HG03378 (cell line): ENCODE measurements at regions not wholly inside any gene's neighbourhood (a gene's known extent, or its start where the extent isn't known, plus 50 kb on each side); places are given as distances from the start of the nearest gene placed in this dataset.

ENCODE experiments used
- ATAC-seq: cut with Tn5 transposase; IDR thresholded peaks from one replicate; pipeline ENCODE4 v1.9.1; 2021; ENCODE audit warnings: mild to moderate bottlenecking, moderate library complexity; ENCODE audit not compliant: unreplicated experiment

- no peak for ATAC-seq
Observed at GRCh38 chr20:19923762-19924161, 93.4 kb upstream of the NAA20 start.

- ATAC-seq: no peak
Observed at GRCh38 chr20:19924255-19924654, 92.9 kb upstream of the NAA20 start.

- ATAC-seq: no peak
Observed at GRCh38 chr20:19926591-19926990, 90.6 kb upstream of the NAA20 start.

GRCh38 chr20:19928328-19929011 lies 88.7 kb upstream of the NAA20 start:
- ATAC-seq: no peak

- ATAC-seq: no peak
Observed at GRCh38 chr20:19929012-19929360, 88.2 kb upstream of the NAA20 start.

- ATAC-seq: no peak
Observed at GRCh38 chr20:19929481-19930145, 87.5 kb upstream of the NAA20 start.

GRCh38 chr20:19930426-19930825 lies 86.7 kb upstream of the NAA20 start:
- no peak for ATAC-seq

GRCh38 chr20:19932170-19932667 lies 84.9 kb upstream of the NAA20 start:
- ATAC-seq: no peak

GRCh38 chr20:19934792-19935491 lies 82.2 kb upstream of the NAA20 start:
- no peak for ATAC-seq

- ATAC-seq: no peak
Observed at GRCh38 chr20:19935842-19936241, 81.3 kb upstream of the NAA20 start.

- ATAC-seq: no peak
Observed at GRCh38 chr20:19936466-19937200, 80.5 kb upstream of the NAA20 start.

- ATAC-seq: peak; percentile 17
Observed at GRCh38 chr20:19937218-19937617, 79.9 kb upstream of the NAA20 start.

- ATAC-seq: peak; percentile 71
Observed at GRCh38 chr20:19937651-19938420, 79.3 kb upstream of the NAA20 start.

- no peak for ATAC-seq
Observed at GRCh38 chr20:19938421-19939090, 78.6 kb upstream of the NAA20 start.

GRCh38 chr20:19940988-19941460 lies 76.1 kb upstream of the NAA20 start:
- ATAC-seq: no peak

- no peak for ATAC-seq
Observed at GRCh38 chr20:19942611-19943010, 74.6 kb upstream of the NAA20 start.

GRCh38 chr20:19943061-19943521 lies 74.1 kb upstream of the NAA20 start:
- no peak for ATAC-seq

- ATAC-seq: peak; percentile 59
Observed at GRCh38 chr20:19944772-19945459, 72.2 kb upstream of the NAA20 start.
